ENCODE measurements at regions not wholly inside any gene's neighbourhood (a gene's known extent, or its start where the extent isn't known, plus 50 kb on each side); places are given as distances from the start of the nearest gene placed in this dataset.

DNA sequence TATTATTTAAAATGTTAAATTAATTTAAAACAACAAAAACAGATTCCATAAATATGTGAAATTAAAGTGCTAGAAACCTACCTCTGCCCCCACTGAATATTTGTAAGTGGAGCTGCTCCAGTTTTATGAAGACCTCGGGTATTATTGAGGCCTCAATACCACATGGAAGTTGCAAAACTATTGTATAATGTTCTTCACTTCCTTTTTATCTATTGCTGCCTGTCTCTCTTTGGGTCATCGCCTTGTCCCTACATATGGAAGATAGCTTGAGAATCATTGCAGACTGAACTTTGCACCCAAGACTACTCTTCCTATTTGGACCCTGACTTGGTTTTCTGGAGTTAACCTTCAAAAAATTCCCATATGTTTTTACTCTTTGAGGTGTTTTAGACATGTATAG lies 212.1 kb upstream of the NETO1 start:
- no peak overlapping the region for H3K27ac Mint-ChIP-seq
- no peak for DNase-seq
- Histone ChIP-seq H3K18ac (ENCODE audit: insufficient read length, low read depth, low read length) (no peak overlapping the region), H3K27me3 (ENCODE audit: insufficient read depth, low read length) (no peaks in the 10 kb centered on the region), H3K23me2 (ENCODE audit: insufficient read length, low read depth, low read length, poor library complexity, severe bottlenecking) (no peaks in the 10 kb centered on the region), H4K8ac (replicated peaks; ENCODE audit: insufficient read length, low read depth, low read length) (no peak overlapping the region), H4K91ac (ENCODE audit: insufficient read length, low read depth, low read length) (no peak overlapping the region), H4K5ac (ENCODE audit: insufficient read length, low read depth, low read length) (no peak overlapping the region), H3T11ph (ENCODE audit: low read length) (no peak overlapping the region), H2BK120ac (ENCODE audit: low read depth, low read length, poor library complexity, severe bottlenecking) (no peak overlapping the region), H3K79me1 (ENCODE audit: insufficient read depth, low read depth, low read length, poor library complexity, severe bottlenecking) (no peaks in the 10 kb centered on the region), H3K23ac (ENCODE audit: insufficient read length, low read depth, low read length) (no peak overlapping the region), H3K4me1 (ENCODE audit: insufficient read depth, low read length) (no peaks in the 10 kb centered on the region), H3K4ac (ENCODE audit: low read depth, low read length) (no peak overlapping the region), H3K56ac (ENCODE audit: insufficient read length, low read depth, low read length) (no peak overlapping the region), H4K20me1 (ENCODE audit: control insufficient read depth, insufficient read depth, insufficient read length) (no peaks in the 10 kb centered on the region), H2AK5ac (ENCODE audit: insufficient read length, low read length) (no peak overlapping the region), H3K9ac (ENCODE audit: extremely low read depth, insufficient read length, low read length) (no peak overlapping the region), H3K4me2 (ENCODE audit: insufficient read depth, insufficient read length, low read length) (no peak overlapping the region), H2BK15ac (ENCODE audit: low read depth, low read length) (no peak overlapping the region), H3K27ac (ENCODE audit: insufficient read length, low read depth, low read length) (no peak overlapping the region), H3K9me3 (ENCODE audit: control insufficient read depth, low read depth, low read length) (no peaks in the 10 kb centered on the region), H3K79me2 (ENCODE audit: insufficient read depth, low read length) (no peaks in the 10 kb centered on the region), H2BK20ac (ENCODE audit: low read depth, low read length, poor library complexity, severe bottlenecking) (no peak overlapping the region), H3K14ac (ENCODE audit: insufficient read depth, low read length) (no peak overlapping the region), H2BK12ac (ENCODE audit: insufficient read length, low read depth, low read length) (no peak overlapping the region), H2AFZ (ENCODE audit: low read length) (no peak overlapping the region), H2BK5ac (ENCODE audit: insufficient read length, low read length) (no peak overlapping the region)
- H3K27me3 Mint-ChIP-seq (ENCODE audit: low read depth), result no peaks in the 10 kb centered on the region
- WGBS (ENCODE audit: extremely low coverage, insufficient read length, low lambda C conversion rate), result no CpG with 5 or more reads among the region's 2 CpGs
- no peak overlapping the region for H3K4me3 Mint-ChIP-seq
- H3K36me3 Mint-ChIP-seq (ENCODE audit: insufficient read depth in 1 of 3, low read depth in 3 of 3), result no peaks in the 10 kb centered on the region
- TF ChIP-seq CTCF (conservative IDR thresholded peaks at IDR 0.05), result no peak
- H3K4me1 Mint-ChIP-seq, result no peaks in the 10 kb centered on the region
- no peaks in the 10 kb centered on the region for H3K9me3 Mint-ChIP-seq

All from H9 (cell line).